K562 (cell line): ENCODE measurements at regions not wholly inside any gene's neighbourhood (a gene's known extent, or its start where the extent isn't known, plus 50 kb on each side); places are given as distances from the start of the nearest gene placed in this dataset.

Source experiments
- ATAC-seq: fragments of 200-7000 bp; cut with Tn5 transposase; 3 replicates; pipeline ENCODE4 v1.9.1; 2020; ENCODE audit warnings: moderate library complexity
- BruUV-seq: library from RNA; stranded (reverse); fragments of 400-500 nt; replicated peaks from 2 replicates; lab custom pipeline; 2021; lab: Mats Ljungman, UMichigan
- CTCF ChIA-PET: fragments of 300-600 bp; formaldehyde crosslinking; extraction: SDS; loops from one replicate; lab custom pipeline; 2021; ENCODE audit warnings: low intra/inter-chr PET ratio; lab: Yijun Ruan, JAX
- POLR2A ChIA-PET: fragments of 300-600, 350-650 bp; sonication (Branson Sonifier 250); formaldehyde crosslinking; extraction: SDS; loops from one replicate; lab custom pipeline; 2021; ENCODE audit warnings: antibody characterized with exemption, inconsistent platforms; lab: Yijun Ruan, JAX
- DNase-seq, 4 experiments: peaks; one replicate each; pipeline versions ENCODE4 v3.0.0 to v3.0.0-alpha.2; 2011 to 2018; ENCODE audit warnings: low spot score in 3 of 4, mixed read lengths in 3 of 4; ENCODE audit errors: extremely low read depth in 1 of 4
- FAIRE-seq: peaks from 2 replicates; lab custom pipeline; 2011; peaks lifted over from hg19 to GRCh38; lab: Jason Lieb, UNC
- H2AFZ ChIP-seq: 2 replicates; pipeline ENCODE4 v1.6.0; 2011; ENCODE audit warnings: low read depth, low read length, control low read depth, inconsistent platforms
- H3K27ac ChIP-seq: fragments of 200-600 bp; 3 replicates; pipeline ENCODE4 v1.8.0; 2011; ENCODE audit warnings: low read depth, mild to moderate bottlenecking, control low read depth, inconsistent platforms, low read length, moderate library complexity, mixed read lengths; ENCODE audit errors: extremely low read depth
- H3K27me3 ChIP-seq, 2 experiments: fragments of 300-600 bp in 1 of 2; 2 replicates in 1 of 2; 3 replicates in 1 of 2; pipeline versions ENCODE4 v1.6.0 to v1.8.0; 2011; ENCODE audit warnings: inconsistent platforms in 2 of 2, low read length in 2 of 2, mild to moderate bottlenecking in 1 of 2, mixed read lengths in 1 of 2, moderate library complexity in 1 of 2; ENCODE audit not compliant: control insufficient read depth in 2 of 2, insufficient read depth in 2 of 2
- H3K36me3 ChIP-seq: fragments of 300-600 bp; 3 replicates; pipeline ENCODE4 v1.8.0; 2011; ENCODE audit warnings: mild to moderate bottlenecking, low read length, inconsistent platforms; ENCODE audit not compliant: control insufficient read depth, insufficient read depth
- H3K4me1 ChIP-seq, 2 experiments: fragments of 200-600 bp in 1 of 2; replicated peaks in 1 of 2; 2 replicates in 1 of 2; 3 replicates in 1 of 2; pipeline versions ENCODE4 v1.5.1 to v1.8.0; 2011; ENCODE audit warnings: inconsistent platforms in 2 of 2, low read length in 2 of 2, mild to moderate bottlenecking in 1 of 2, mixed read lengths in 1 of 2, moderate library complexity in 1 of 2; ENCODE audit not compliant: control insufficient read depth in 2 of 2, insufficient read depth in 2 of 2
- H3K4me2 ChIP-seq: 2 replicates; pipeline ENCODE4 v1.6.1; 2011; ENCODE audit warnings: low read length, control low read depth, inconsistent platforms, mixed read lengths; ENCODE audit not compliant: insufficient read depth
- H3K4me3 ChIP-seq: fragments of 200-600 bp; sonication (generic), shearing (Covaris generic); 2 replicates; pipeline ENCODE4 v1.5.1; 2016; ENCODE audit warnings: control low read depth, inconsistent platforms
- H3K79me2 ChIP-seq: fragments of 200-600 bp; 3 replicates; pipeline ENCODE4 v1.8.0; 2011; ENCODE audit warnings: low read length, inconsistent platforms; ENCODE audit not compliant: control insufficient read depth, insufficient read depth
- H3K9ac ChIP-seq, 2 experiments: 2 replicates each; pipeline versions ENCODE4 v1.6.0 to v1.6.1; 2011; ENCODE audit warnings: low read depth in 2 of 2, low read length in 2 of 2, control low read depth in 1 of 2, inconsistent platforms in 1 of 2, mild to moderate bottlenecking in 1 of 2, mixed read lengths in 1 of 2; ENCODE audit not compliant: insufficient read depth in 1 of 2
- H3K9me1 ChIP-seq: one replicate; pipeline ENCODE4 v1.6.0; 2011; ENCODE audit warnings: inconsistent platforms, mild to moderate bottlenecking, low read length, moderate library complexity; ENCODE audit not compliant: control insufficient read depth, insufficient read depth
- H3K9me3 ChIP-seq: replicated peaks from 2 replicates; pipeline ENCODE4 v1.5.1; 2011; ENCODE audit warnings: low read depth, low read length, inconsistent platforms; ENCODE audit not compliant: control insufficient read depth, insufficient read depth
- H4K20me1 ChIP-seq: replicated peaks from 2 replicates; pipeline ENCODE4 v1.6.1; 2011; ENCODE audit warnings: low read length, inconsistent platforms, mixed read lengths; ENCODE audit not compliant: control insufficient read depth, insufficient read depth
- ATF2 ChIP-seq: sonication (generic); formaldehyde crosslinking; IDR thresholded peaks from 2 replicates; pipeline ENCODE4 v1.8.1; 2022; ENCODE audit warnings: missing genetic modification reagents
- BHLHE40 ChIP-seq: IDR thresholded peaks from 2 replicates; pipeline ENCODE4 v1.6.1; 2011; ENCODE audit warnings: low read length, improper control_type of control experiment
- BMI1 ChIP-seq: fragments of 150-350 bp; IDR thresholded peaks from 2 replicates; pipeline ENCODE4 v1.6.1; 2014; ENCODE audit warnings: low read length
- ESRRB ChIP-seq: fragments of 250-450 bp; sonication (Bioruptor Pico); IDR thresholded peaks from 2 replicates; pipeline ENCODE4 v1.5.0; 2020; ENCODE audit warnings: mild to moderate bottlenecking, moderate library complexity, borderline replicate concordance
- ETV5 ChIP-seq: sonication (generic); formaldehyde crosslinking; IDR thresholded peaks from 2 replicates; pipeline ENCODE4 v1.4.0; 2020; ENCODE audit warnings: low read depth, mild to moderate bottlenecking, missing genetic modification reagents
- FOXA1 ChIP-seq: fragments of 450-650 bp; IDR thresholded peaks from 2 replicates; pipeline ENCODE4 v1.6.1; 2016; ENCODE audit warnings: mild to moderate bottlenecking, borderline replicate concordance
- GTF2E2 ChIP-seq: fragments of 200-800 bp; sonication (Bioruptor generic); IDR thresholded peaks from 2 replicates; pipeline ENCODE4 v1.6.1; 2016; ENCODE audit warnings: missing genetic modification characterization, missing compliant biosample characterization
- HDAC1 ChIP-seq, 2 experiments: fragments of 450-650 bp; IDR thresholded peaks; 2 replicates each; pipeline ENCODE4 v1.6.1; 2016 to 2017; ENCODE audit warnings: inconsistent platforms in 1 of 2, mild to moderate bottlenecking in 1 of 2, moderate library complexity in 1 of 2
- HNRNPL ChIP-seq: fragments of 200-400 bp; formaldehyde crosslinking; IDR thresholded peaks from 2 replicates; pipeline ENCODE4 v1.6.1; 2017; ENCODE audit warnings: low read depth, mild to moderate bottlenecking, low read length
- NCOR1 ChIP-seq: fragments of 450-650 bp; IDR thresholded peaks from 2 replicates; pipeline ENCODE4 v1.6.1; 2016; ENCODE audit warnings: mild to moderate bottlenecking, moderate library complexity
- NR1H2 ChIP-seq: sonication (generic); formaldehyde crosslinking; IDR thresholded peaks from 2 replicates; pipeline ENCODE4 v1.4.0; 2020; ENCODE audit warnings: mild to moderate bottlenecking, missing genetic modification reagents
- SAFB ChIP-seq: fragments of 200-400 bp; formaldehyde crosslinking; IDR thresholded peaks from 2 replicates; pipeline ENCODE4 v1.6.1; 2017; ENCODE audit warnings: low read depth, low read length, borderline replicate concordance
- SMARCA5 ChIP-seq: fragments of 450-650 bp; IDR thresholded peaks from 2 replicates; pipeline ENCODE4 v1.6.1; 2016
- ZNF24 ChIP-seq: fragments of 450-650 bp; IDR thresholded peaks from 2 replicates; pipeline ENCODE4 v1.6.1; 2016
- ZNF311 ChIP-seq: fragments of 250-450 bp; sonication (Bioruptor Pico); IDR thresholded peaks from 2 replicates; pipeline ENCODE4 v1.4.0; 2020; ENCODE audit warnings: mild to moderate bottlenecking, moderate library complexity
- ZNF589 ChIP-seq: fragments of 200-800 bp; sonication (Bioruptor generic); IDR thresholded peaks from 2 replicates; pipeline ENCODE4 v1.6.1; 2016; ENCODE audit warnings: low read depth, missing genetic modification characterization, missing compliant biosample characterization
- WGBS: fragments of 100-300 bp; shearing (Covaris generic); methylation state at CpG from one replicate; pipeline ENCODE4 v1.1.6; 2016; ENCODE audit warnings: low coverage, mixed read lengths; ENCODE audit not compliant: insufficient coverage; ENCODE audit errors: missing lambda C conversion rate; 5-methylcytosine and 5-hydroxymethylcytosine counted together
- in situ Hi-C: fragments of 300-500 bp; cut with MboI; formaldehyde crosslinking; loops from 4 replicates; pipeline ENCODE4 v1.15.0; 2018; ENCODE audit warnings: inconsistent platforms, mixed read lengths
- intact Hi-C: fragments of 100-400 bp; cut with micrococcal nuclease; formaldehyde crosslinking; loops from 2 replicates; pipeline ENCODE4 v1.14.2; 2022

- Histone ChIP-seq H3K36me3 (no peaks in the 10 kb centered on the region), H3K9me1 (no peaks in the 10 kb centered on the region), H3K4me1 (no peaks in the 10 kb centered on the region), H2AFZ (no peak overlapping the region), H4K20me1 (no peaks in the 10 kb centered on the region), H3K9me3 (no peaks in the 10 kb centered on the region), H3K27me3 (no peaks in the 10 kb centered on the region), H3K79me2 (no peaks in the 10 kb centered on the region), H3K27ac (no peak overlapping the region), H3K4me3 (no peak overlapping the region), H3K4me2 (no peak overlapping the region), H3K9ac (no peak overlapping the region)
- intact Hi-C loops = no loop called here
- BruUV-seq = no TSS peak
- DNase-seq (no peak), FAIRE-seq (no peak), ATAC-seq (no peak)
- POLR2A ChIA-PET = no interaction called here
- TF ChIP-seq ZNF24 (no peak), SMARCA5 (no peak), ZNF589 (CRISPR knock-in tag) (no peak), NCOR1 (no peak), ETV5 (CRISPR knock-in tag) (no peak), ESRRB (no peak), GTF2E2 (tag) (no peak), NR1H2 (no peak), SAFB (no peak), HNRNPL (no peak), FOXA1 (no peak), HDAC1 (IDR thresholded peaks at IDR 0.05) (no peak), ZNF311 (CRISPR knock-in tag) (no peak), ATF2 (CRISPR knock-in tag) (no peak), BHLHE40 (no peak), BMI1 (no peak)
- 0% methylated on average over 2 of the region's 2 CpGs for WGBS
- CTCF ChIA-PET = no interaction called here
- in situ Hi-C loops = no loop called here
Measured at GRCh38 chr2:146771531-146771930, 1073.3 kb upstream of the ACVR2A start.
